ES-I3 (cell line): ENCODE measurements at regions not wholly inside any gene's neighbourhood (a gene's known extent, or its start where the extent isn't known, plus 50 kb on each side); places are given as distances from the start of the nearest gene placed in this dataset.

Experiments
- H3K36me3 ChIP-seq: 2 replicates; pipeline ENCODE4 v1.6.1; 2013; ENCODE audit warnings: mild to moderate bottlenecking, low read length, control low read depth, moderate library complexity; ENCODE audit not compliant: insufficient read depth
- H3K4me1 ChIP-seq: 2 replicates; pipeline ENCODE4 v1.6.1; 2013; ENCODE audit warnings: mild to moderate bottlenecking, control low read depth, low read length; ENCODE audit not compliant: insufficient read depth
- H3K9ac ChIP-seq: 2 replicates; pipeline ENCODE4 v1.6.1; 2013; ENCODE audit warnings: low read depth, mild to moderate bottlenecking, low read length, moderate library complexity
- H3K9me3 ChIP-seq: 2 replicates; pipeline ENCODE4 v1.6.1; 2013; ENCODE audit warnings: mild to moderate bottlenecking, low read length, moderate library complexity; ENCODE audit not compliant: control insufficient read depth, insufficient read depth

DNA sequence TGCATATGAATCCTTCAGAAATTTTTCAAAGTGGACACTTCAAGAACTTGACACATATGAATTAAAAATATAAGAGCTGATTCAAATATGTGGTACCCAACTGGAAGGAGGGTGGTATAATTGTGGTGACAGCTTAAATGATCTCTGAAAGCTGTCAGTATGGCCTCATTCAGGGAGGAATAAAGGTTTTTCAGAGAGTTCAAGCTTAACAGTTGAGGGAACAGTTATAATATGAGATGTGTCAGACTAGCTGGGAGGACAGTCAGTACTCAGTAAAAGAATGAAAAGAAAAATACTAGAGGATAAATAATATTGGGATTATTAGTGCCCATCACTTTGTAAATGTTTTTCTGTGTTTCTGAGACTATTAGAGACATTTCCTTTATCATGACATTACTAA is 277.5 kb downstream of the RASSF9 start:
- Histone ChIP-seq H3K4me1 (no peaks in the 10 kb centered on the region), H3K9me3 (no peaks in the 10 kb centered on the region), H3K36me3 (no peaks in the 10 kb centered on the region), H3K9ac (no peak overlapping the region)

DNA sequence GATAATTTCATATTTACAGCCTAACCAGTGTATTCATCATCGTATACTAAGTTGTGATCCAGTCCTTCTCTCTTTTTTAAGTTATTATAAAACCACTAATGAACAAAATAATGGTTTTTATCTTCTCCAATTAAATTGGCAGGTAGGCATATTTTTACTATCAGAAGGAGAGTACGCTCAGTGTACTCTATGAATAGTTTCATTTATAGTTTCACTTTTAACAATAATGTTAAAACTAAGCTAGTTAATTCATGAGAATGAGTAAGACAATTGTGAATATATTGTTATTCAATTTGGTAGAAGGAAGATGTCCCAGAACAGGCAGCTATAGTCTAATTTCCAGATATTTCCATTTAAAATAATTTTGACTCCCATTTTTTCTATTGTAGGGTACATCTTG is 277.1 kb downstream of the RASSF9 start:
- H3K36me3 ChIP-seq: no peaks in the 10 kb centered on the region
- H3K9ac ChIP-seq: no peak overlapping the region
- H3K4me1 ChIP-seq: no peaks in the 10 kb centered on the region
- H3K9me3 ChIP-seq: no peaks in the 10 kb centered on the region

DNA sequence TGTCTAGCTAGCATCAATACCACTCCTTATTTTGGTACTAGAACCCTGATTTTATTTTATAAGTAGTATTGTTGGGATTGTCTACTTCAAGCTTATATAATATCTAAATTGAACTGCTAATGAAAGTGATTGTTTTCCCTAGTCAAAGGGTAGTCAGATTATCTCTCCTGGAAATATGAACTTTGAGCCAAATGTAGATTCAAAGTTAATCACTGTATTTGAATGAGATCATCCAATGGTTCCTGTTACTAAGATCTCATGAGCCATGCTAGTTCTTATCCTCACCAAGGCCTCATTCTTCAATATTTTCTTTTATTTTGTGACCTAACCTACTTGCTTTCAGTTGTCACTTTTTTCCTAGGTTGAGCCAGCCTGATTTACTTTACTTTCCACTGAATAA is 276.7 kb downstream of the RASSF9 start:
- no peaks in the 10 kb centered on the region for H3K36me3 ChIP-seq
- H3K9me3 ChIP-seq: no peaks in the 10 kb centered on the region
- H3K4me1 ChIP-seq: no peaks in the 10 kb centered on the region
- H3K9ac ChIP-seq: no peak overlapping the region

DNA sequence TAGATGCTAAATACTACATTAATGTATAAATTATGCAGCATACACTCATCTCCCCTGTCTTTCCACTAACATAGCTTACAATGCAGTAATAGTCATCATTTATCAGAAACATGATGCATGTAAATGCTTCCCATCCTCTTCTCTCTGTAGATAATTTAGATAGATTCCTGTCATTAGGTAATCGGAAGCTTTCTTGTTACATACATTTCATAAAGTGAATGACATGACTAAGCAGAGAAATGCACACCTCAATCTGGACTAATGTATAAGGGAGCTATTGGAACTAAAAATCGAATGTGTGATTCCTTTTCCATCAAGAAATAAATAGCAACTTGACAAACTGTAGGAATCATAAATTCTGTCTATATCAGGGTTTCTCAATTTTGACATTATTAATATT is 273.4 kb downstream of the RASSF9 start:
- Histone ChIP-seq H3K4me1 (no peaks in the 10 kb centered on the region), H3K9me3 (no peaks in the 10 kb centered on the region), H3K9ac (no peak overlapping the region), H3K36me3 (no peaks in the 10 kb centered on the region)

DNA sequence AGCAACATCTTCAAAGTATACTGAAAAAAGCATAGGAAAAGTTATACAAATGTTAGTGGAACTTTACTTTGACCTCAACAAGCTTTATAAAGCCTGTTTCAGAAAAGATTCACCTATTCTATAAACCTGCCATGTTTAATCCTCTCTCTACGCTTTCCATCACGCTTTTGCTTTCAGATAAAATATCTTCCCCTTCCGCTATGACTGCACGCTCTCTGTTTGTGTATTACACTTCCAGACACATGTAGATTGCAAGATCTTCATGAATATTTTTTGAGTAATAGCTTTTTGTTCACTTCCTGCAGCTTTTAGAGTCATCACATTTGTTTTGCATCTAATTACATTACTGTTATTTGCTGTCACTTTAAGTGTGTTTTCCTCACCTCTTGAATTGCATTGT is 271.4 kb downstream of the RASSF9 start:
- no peak overlapping the region for H3K9ac ChIP-seq
- H3K36me3 ChIP-seq: no peaks in the 10 kb centered on the region
- no peaks in the 10 kb centered on the region for H3K4me1 ChIP-seq
- no peaks in the 10 kb centered on the region for H3K9me3 ChIP-seq

DNA sequence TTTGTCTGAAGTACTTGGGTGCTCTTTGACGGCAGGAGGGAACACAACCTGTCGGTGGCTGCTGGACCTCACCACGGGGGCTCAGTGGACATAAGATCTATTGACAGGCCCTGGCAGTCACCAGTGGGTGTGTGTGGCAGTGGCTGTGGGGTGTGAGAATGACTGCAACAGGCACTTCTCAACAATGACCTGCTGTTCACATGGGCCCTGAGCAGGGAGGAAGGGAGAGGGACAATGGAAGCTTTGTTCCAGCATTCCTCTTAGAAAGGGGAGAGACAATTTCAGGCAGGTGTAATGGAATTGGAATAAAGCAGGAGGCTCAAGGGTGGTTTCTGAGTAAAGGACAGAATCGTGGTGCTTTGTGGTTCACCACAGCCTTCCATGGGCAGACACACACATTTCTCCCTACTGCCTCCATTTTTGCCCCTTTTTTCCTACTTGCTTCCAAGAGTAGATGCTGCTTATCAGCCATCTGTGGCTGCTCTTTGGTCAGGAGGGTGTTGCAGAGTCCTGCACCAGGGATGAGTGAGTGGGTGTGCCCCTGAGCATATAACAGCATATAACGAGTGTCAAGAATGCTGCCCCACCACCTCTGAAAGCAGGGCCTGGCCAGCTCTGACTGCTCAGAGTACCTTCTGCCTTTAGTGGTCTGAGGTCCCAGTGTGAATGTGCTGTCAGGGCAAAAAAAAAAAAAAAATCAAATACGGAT is 267.7 kb downstream of the RASSF9 start:
- Histone ChIP-seq H3K9ac (no peak overlapping the region), H3K4me1 (no peaks in the 10 kb centered on the region), H3K9me3 (no peaks in the 10 kb centered on the region), H3K36me3 (no peaks in the 10 kb centered on the region)

DNA sequence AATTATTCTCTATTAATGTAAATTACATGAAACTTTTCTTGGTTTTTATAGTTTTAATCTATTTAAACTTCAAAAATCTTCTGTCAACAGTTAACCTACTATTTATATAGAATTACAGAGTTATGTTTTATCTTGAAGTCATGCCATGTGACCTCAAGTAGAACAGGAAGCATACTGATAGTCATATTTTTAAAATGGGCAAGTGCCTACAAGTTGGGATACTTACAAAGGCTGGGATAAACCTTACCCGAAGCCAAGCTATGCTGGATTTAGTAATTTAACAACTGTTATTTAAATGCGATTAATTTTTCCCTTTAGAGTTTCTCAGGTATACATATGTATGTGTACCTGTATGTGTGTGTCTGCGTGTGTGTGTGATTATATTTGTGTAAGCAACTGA is 266.9 kb downstream of the RASSF9 start:
- H3K9ac ChIP-seq: no peak overlapping the region
- H3K9me3 ChIP-seq: no peaks in the 10 kb centered on the region
- H3K36me3 ChIP-seq: no peaks in the 10 kb centered on the region
- H3K4me1 ChIP-seq: no peaks in the 10 kb centered on the region

DNA sequence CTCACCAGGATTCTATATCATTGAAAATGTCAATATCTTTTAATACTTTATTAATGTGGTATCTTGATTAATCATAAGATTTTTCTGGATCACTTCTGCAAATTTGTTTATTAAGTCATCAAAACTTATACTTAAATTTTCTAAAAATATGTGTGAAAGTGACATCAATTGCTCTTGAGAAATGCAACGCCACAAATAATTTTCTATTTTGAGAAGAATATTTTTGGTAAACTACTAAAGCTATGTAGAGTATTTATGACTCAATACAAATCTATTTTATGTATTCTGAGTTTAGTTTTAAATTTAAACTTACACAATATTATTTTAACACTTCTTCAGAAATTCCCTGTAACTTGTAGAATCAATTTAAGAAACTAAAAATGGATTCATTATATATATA is 263.3 kb downstream of the RASSF9 start:
- Histone ChIP-seq H3K4me1 (peaks cover 5% of the 10 kb centered on the region), H3K9me3 (no peaks in the 10 kb centered on the region), H3K36me3 (no peaks in the 10 kb centered on the region), H3K9ac (no peak overlapping the region)

DNA sequence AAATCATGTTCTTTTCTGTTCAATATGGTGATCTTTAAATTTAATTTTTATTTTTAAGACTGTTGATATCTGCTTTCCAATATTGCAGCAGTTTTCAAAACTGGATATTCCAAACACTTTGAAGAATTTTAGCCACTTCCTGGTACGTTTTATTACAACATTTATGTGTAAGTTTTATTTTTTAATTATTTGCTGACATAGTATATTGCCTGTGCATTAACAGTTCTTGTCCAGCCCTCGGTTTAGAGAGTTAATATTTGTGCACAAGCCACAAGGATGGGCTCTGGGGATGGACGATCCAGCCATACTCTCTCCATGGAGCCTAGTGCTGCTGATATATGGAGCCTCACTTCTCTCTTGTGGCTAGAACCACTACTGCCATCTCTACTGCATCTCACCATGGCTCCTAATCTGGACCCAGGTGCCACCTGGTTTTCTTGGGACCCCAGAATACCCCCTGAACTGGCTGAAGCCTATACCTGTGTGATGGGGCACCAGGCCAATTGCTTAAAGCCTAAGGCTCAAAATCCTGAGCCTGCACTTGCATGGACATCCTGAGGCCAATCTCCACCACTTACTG is 262.5 kb downstream of the RASSF9 start:
- H3K4me1 ChIP-seq: peaks cover 5% of the 10 kb centered on the region
- no peaks in the 10 kb centered on the region for H3K9me3 ChIP-seq
- no peaks in the 10 kb centered on the region for H3K36me3 ChIP-seq
- no peak overlapping the region for H3K9ac ChIP-seq

DNA sequence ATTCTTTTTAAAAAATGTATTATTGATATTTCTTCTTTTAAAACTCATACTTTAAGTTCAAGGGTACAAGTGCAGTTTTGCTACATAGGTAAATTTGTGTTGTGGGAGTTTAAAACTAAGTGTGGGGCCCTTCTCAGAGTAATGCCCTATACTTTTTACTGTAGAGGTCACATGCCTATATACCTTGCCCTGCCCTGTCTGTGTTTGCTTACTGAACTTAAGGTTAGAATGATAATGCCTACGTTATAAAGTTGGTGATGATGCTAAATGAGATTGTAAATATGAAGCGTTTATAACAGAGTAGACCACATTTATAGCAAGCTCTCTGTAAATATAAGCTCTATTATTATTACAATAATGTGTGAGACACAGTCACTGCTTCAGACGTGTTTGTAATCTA is 261.9 kb downstream of the RASSF9 start:
- Histone ChIP-seq H3K9ac (no peak overlapping the region), H3K36me3 (no peaks in the 10 kb centered on the region), H3K4me1 (peaks cover 5% of the 10 kb centered on the region), H3K9me3 (no peaks in the 10 kb centered on the region)

DNA sequence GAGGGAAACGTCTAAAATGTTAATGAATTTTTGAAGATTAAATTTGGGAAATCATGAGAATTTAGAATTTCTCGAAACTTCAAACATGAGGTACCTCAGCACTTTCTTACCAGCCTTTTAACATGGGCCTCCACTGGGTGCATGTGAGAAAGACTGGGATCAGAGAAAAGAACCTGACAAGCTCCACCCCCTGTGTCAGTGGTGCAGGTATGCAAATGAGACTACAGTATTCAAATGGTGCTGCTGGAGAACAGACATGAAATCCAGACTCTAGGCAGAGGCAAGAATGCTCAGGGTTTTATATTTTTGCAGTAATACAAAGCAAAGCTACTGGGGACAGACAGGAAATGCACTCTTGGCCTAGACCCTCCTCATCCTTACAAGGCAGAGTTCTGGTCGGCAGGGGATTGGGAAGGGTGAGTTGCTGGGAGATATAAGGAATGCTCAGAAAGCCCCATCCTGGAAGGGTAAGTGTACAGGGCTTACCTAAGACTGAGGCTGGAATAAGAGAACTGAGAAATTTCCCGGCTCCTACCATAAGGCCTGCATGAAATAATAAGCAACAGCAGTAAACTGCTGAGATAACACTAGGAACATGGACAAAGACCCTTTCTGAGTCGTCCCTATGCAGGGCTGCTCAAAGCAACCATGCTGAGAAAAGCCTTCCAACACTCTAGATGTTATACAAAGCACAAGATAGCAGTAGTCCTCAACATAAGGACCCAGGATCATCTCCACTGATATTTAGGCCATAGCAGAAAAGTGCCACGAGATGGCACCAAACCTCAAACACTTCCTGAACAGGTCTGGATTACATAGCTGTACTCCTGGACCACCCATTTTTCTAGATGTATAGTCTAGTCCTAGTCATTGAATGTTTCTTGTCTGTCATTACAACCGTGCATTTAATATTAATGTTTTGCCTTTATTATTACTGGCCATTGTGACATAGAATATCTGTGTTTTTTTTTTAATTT is 260.8 kb downstream of the RASSF9 start:
- Histone ChIP-seq H3K9me3 (no peaks in the 10 kb centered on the region), H3K4me1 (peaks cover 5% of the 10 kb centered on the region), H3K9ac (no peak overlapping the region), H3K36me3 (no peaks in the 10 kb centered on the region)

DNA sequence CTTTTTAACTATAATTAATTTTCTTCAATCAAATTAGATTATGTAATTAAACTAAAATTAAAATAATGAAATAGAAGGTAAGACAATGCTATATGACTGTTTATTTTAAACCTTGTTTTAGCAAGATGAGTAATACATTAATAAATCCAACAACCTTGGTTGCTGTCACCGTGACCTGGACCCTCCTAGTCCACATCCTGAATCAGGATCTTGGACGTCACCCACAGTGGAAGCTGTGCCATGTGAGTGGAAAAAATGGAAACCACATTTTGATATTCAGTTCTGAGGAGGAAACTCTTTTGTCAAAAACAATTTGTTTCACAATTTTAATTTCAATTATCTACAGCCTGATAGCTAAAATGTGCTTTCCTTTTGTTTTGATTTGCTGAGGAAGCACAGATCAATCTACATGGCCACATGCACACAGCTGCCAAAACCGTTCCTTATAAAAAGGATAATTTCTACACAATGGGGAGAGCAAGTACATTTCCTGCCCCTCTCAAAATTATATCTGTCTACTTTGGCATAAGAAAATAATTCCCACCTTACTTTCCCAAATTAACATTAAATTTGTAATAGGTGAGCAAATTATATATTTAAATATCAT is 255.5 kb downstream of the RASSF9 start:
- Histone ChIP-seq H3K36me3 (no peaks in the 10 kb centered on the region), H3K4me1 (no peaks in the 10 kb centered on the region), H3K9ac (no peak overlapping the region), H3K9me3 (no peaks in the 10 kb centered on the region)

DNA sequence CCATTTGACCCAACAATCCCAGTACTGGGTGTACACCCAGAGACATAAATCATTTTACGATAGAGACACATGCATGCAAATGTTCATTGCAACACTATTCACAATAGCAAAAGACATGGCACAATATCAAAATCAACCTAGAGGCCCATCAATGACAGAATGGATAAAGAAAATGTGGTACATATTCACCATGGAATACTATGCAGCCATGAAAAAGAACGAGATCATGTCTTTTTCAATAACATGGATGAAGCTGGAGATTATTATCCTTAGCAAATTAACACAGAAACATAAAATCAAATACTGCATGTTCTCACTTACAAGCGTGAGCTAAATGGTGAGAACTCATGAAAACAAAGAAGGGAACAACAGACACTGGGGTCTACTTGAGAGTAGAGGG is 249.1 kb downstream of the RASSF9 start:
- no peak overlapping the region for H3K9ac ChIP-seq
- no peaks in the 10 kb centered on the region for H3K36me3 ChIP-seq
- H3K9me3 ChIP-seq: no peaks in the 10 kb centered on the region
- no peaks in the 10 kb centered on the region; the same call in 1 of the 2 replicates for H3K4me1 ChIP-seq

DNA sequence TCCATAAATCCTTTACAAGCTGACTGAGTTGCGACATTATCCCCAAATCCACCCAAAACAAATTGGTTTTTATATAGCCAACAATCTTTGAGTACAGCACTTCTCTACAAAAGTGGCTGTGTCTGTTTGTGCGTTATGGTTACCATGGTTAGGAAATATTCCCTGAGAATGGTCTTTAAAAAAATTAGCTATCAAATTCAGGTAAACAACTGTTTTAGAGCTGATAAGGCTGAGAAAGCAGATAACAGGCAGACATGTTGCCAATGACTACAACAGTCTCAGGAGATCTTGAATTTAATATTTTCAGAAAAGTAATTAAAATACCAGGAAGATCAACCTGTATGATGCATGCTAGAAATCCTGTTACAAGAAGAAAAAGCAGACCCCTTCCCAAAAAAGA is 248.0 kb downstream of the RASSF9 start:
- H3K4me1 ChIP-seq: no peaks in the 10 kb centered on the region; the same call in 1 of the 2 replicates
- no peaks in the 10 kb centered on the region for H3K36me3 ChIP-seq
- no peaks in the 10 kb centered on the region for H3K9me3 ChIP-seq
- H3K9ac ChIP-seq: no peak overlapping the region
